NB4 (cell line): ENCODE measurements at regions not wholly inside any gene's neighbourhood (a gene's known extent, or its start where the extent isn't known, plus 50 kb on each side); places are given as distances from the start of the nearest gene placed in this dataset.

Experiments used
- MYC ChIP-seq: IDR thresholded peaks from 2 replicates; pipeline ENCODE4 v1.6.1; 2011; ENCODE audit warnings: low read depth, low read length
- POLR2A ChIP-seq: IDR thresholded peaks from 2 replicates; pipeline ENCODE4 v1.6.1; 2011; ENCODE audit warnings: mild to moderate bottlenecking; ENCODE audit not compliant: insufficient read length; ENCODE audit errors: extremely low read depth
- TF ChIP-seq, protein P1 (sequence below): IDR thresholded peaks from one replicate; pipeline ENCODE4 v1.5.1; 2012; ENCODE audit warnings: low read depth, low read length
- TF ChIP-seq, protein P2 (sequence below): IDR thresholded peaks from 2 replicates; pipeline ENCODE4 v1.6.1; 2011; ENCODE audit warnings: low read depth, low read length

DNA sequence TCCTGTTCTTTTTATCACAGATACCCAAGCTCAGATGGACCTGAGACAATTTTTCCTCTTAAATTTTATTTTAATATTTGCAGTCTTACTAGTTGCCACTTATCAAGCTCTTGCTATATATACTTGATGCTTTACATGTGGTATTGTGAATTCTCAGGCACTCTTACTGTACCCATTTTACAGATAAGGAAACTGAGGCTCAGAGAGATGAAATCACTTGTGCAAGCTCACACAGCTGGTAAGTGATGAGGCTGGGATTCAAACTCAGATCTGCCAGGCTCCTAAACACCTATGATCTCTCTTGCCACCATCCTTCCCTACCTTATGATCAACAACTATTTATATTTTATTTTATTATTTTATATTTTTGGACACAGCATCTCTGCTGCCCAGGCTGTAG lies 133.0 kb upstream of the LHX5 start:
- TF ChIP-seq, protein P1, sequence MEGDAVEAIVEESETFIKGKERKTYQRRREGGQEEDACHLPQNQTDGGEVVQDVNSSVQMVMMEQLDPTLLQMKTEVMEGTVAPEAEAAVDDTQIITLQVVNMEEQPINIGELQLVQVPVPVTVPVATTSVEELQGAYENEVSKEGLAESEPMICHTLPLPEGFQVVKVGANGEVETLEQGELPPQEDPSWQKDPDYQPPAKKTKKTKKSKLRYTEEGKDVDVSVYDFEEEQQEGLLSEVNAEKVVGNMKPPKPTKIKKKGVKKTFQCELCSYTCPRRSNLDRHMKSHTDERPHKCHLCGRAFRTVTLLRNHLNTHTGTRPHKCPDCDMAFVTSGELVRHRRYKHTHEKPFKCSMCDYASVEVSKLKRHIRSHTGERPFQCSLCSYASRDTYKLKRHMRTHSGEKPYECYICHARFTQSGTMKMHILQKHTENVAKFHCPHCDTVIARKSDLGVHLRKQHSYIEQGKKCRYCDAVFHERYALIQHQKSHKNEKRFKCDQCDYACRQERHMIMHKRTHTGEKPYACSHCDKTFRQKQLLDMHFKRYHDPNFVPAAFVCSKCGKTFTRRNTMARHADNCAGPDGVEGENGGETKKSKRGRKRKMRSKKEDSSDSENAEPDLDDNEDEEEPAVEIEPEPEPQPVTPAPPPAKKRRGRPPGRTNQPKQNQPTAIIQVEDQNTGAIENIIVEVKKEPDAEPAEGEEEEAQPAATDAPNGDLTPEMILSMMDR, result no peak
- TF ChIP-seq POLR2A (no peak), MYC (no peak)
- TF ChIP-seq, protein P2, sequence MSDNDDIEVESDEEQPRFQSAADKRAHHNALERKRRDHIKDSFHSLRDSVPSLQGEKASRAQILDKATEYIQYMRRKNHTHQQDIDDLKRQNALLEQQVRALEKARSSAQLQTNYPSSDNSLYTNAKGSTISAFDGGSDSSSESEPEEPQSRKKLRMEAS, result no peak
